MM.1S (cell line): ENCODE measurements at regions not wholly inside any gene's neighbourhood (a gene's known extent, or its start where the extent isn't known, plus 50 kb on each side); places are given as distances from the start of the nearest gene placed in this dataset.

Experiments used
- CTCF ChIP-seq: fragments of 300-600 bp; sonication (generic); IDR thresholded peaks from 2 replicates; pipeline ENCODE4 v1.5.1; 2016; ENCODE audit warnings: antibody characterized with exemption, low read length, mixed read lengths
- EZH2 ChIP-seq: fragments of 300-600 bp; sonication (generic); optimal IDR thresholded peaks from 2 replicates; pipeline ENCODE3; 2017; ENCODE audit warnings: low read depth, mild to moderate bottlenecking, antibody characterized with exemption, low read length, mixed read lengths

GRCh38 chr5:165781738-165782137, 2276.3 kb downstream of the MAT2B start:
- no peak for TF ChIP-seq CTCF
- no peak for TF ChIP-seq EZH2
